Embryonic facial prominence (tissue), 1 donor: ENCODE measurements at regions not wholly inside any gene's neighbourhood (a gene's known extent, or its start where the extent isn't known, plus 50 kb on each side); places are given as distances from the start of the nearest gene placed in this dataset.

Experiments
- DNase-seq: peaks from one replicate; pipeline ENCODE4 v3.0.0-alpha.2; 2016; ENCODE audit errors: extremely low spot score

DNA sequence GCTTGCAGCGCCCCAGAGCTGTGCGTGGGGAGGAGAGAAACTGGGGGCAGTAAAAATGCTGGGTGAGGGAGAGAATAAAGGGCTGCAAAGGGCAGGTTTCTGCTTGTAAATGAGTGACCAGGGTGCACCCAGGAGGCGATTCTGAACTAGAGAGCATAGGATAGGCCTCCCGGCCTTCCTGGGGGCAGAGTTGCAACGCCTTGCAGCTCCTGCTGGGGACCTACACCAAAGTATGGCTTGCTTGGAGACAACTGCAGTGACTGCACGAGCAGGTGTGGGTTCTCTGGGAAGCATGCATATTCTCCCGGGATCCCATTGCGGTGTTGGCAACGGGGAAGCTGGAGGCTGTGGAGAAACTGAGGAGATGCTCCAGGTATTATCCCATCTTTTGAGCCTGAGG, 111.6 kb upstream of the SPACA1 start:
- no peak for DNase-seq

DNA sequence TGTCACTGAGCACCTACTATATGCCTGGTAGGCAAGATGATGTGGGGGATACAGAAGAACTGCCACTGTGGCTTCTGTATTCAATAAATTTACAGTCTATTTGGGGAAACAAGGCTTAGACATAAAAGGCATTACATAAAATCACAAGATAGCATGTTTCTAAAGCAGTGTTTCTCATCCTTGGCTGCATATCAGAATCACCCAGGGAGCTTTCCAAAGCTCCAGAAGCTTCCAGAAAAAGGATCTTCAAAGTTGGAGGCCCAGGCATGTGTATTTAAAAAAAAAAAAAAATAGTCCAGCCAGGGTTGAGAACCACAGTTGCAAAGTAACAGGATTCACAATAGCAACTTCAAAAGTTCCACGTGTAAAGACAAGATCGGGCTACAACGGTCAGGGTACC, 112.4 kb upstream of the SPACA1 start:
- DNase-seq = no peak

DNA sequence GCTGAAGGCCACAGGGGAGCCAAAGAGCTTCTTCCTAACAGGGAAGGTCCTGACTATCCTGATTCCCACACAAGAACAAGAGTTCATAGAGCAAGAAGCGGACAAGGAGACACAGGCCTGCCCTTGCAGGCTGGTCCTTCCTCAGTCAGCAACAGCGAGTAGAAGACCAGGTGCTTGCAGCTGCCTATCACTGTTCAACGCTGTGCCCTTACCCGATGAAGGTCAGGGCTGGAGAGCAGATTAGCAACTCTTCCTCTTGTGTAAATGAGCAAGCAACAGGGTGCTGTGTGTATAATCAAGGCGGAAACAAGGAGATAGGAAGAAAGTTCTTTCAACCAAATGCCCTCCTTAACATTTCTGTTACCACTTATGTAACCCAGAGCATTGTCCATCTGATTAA, 115.3 kb upstream of the SPACA1 start:
- no peak for DNase-seq

DNA sequence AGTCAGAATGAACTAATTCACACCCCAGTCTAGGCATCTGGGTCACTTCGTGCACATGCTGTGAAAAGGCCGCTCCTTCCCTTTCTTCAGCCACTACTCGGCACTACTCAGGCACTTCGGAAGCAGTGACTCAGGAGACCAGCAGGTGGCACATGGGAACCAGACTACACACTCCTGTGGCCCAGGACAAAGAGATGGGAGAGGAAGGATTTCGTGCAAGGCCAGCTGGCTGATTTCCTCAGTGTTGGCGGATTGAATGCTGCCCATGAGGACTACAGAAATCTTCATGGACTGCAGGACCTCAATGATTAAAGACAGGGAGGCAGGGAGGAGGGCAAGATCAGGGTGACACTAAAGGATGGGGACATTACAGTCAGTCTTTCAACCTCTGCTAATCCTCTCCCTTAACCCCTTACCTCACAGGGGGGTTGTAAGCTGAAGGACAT, 117.8 kb upstream of the SPACA1 start:
- peak; percentile 43 for DNase-seq

DNA sequence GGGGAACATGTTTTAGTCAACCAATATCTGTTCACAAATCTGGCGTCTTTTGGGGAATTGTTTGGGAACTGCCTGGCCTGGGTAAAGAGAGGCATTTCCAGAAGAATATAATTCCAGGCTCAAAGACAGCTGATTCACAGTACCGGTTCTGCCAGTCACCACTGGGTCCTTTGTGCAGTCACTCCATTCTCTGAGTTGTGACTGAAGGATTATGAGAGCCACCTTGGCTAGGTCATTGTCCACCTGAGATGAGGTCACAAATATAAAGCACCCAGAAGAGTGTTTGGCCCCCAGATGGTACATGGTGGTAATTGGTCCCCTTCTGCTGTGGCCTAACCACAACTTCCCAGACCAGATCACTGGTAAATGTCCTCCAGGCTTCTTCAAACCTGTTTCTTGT, 121.0 kb upstream of the SPACA1 start:
- DNase-seq = no peak

DNA sequence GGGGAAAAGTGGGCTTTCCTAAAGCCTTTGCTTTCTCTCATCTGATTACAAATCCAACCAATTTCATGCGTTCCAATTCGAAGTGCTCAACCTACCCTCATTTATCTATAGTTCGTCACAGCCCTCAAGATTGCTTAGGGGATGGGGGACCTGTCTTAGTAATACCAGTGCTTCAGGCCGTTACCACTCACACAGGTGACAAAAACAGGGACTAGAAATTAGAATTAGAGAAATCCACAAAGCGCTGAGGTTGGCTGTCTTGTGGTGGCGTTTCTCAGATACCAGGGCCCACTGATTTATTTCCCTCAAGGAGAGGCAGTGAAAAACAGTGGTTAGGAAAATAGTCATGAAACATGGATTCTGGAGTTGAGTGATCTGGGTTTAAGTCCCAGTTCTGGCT, 121.6 kb upstream of the SPACA1 start:
- DNase-seq = no peak

DNA sequence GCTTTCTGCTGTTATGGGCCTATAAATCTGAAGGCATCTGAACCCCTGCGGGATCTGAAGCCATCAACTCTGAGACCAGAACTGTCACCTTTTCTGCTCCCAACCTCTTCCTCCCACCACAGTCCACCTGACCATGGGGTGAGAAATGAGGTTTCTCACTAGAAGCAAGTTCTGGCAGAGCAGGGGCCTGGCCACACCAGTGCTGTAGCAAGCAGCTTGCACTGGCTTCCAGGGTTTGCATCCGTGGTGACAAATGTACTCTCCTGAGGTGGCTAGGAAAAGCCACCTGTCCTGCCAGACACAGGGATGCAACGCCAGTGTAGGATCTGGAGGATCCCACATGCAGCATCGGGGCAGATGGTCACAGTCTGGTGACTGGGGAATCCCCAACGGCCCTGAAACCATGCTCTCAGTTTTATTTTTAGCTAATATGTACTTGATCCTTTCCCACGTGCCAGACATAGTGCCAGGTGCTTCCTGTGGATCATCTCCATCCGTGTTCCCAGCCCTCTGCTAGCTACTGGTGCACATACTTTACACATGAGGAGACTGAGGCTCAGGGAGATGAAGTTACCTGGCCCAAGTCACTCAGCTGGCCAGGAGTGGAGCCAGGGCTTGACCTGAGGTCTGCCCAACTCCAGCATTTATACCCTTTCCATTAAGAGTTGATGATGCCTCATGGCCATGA, 122.1 kb upstream of the SPACA1 start:
- no peak for DNase-seq

DNA sequence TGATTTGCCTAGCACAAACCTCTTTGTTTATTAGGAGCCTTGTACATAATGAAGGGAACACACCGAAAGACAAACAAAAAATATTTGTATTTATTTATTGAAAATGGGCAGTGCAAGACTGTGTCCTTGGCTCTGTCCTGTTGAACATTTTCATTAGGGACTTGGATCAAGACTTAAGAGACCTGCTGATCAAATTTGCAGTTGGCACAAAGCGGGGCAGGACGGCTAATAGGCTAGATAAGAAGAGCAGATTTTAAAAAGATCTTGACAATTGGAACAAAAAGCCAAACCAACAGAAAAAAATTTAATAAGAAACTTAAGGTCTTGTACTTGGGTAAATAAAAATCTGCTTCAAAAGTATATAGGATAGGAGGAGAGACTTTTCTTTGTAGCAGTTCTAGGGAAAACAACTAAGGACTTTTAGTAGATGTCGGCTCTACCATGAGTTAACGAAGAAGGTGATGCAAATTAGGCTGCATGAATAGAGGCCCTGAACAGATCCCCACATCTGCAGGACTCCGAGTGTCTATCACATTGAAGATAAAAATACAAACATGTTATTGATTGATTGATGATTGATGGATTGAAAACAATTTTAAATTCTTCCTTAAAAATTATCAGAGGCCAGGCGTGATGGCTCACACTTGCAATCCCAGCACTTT, 124.1 kb upstream of the SPACA1 start:
- DNase-seq = no peak

DNA sequence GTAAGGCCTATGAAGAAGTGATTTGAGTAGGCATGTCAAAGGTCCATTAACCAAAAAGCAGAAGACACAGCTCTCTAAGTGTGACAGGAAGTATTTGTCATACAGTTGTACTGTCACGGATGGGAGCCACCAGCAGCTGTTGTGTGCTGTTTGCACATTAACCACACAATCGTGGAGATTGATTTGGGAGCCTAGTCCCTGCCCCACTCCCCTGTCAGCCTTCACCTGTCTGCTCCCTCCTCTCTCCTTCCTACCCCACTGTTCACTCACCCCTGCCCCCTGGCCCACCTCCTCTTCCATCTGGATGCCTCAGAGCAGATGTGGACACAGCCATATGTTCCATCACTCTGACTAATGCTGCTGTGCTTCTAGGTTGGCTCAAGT, 124.7 kb upstream of the SPACA1 start:
- no peak for DNase-seq

DNA sequence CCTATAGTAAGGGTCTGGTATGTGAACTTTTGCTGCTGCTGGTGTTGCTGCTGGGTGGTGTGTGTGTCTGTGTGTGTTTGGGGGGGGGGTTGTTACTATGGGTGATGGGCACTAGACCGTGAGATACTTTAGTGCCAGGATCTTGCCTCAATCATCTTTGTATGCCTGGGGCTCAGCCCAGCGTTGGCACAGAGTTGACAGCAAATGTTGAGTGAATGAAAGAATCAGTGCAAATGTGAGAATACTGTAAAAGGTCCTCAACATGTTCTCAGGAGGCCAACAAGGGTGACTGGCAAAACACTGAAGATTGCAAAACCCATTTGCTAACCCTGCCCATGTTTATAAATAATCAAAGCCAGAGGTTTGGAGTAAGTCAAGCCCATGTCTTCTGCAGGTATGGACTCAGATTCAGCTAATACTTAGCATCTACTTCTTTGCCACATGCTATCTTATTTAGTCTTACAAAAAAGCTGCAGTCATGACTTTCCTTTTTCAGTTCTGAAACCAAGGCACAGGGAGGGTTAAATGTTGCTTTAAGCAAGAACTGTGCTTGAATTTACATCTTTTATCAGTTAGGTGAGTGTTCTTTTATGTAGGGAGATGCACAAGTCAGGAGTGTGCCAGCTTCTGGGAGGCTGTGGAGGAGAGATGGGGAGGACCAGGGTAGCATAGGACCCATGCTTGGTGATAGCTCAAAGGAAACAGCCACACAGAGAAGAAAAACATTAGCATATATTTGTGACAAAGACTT, 125.3 kb upstream of the SPACA1 start:
- DNase-seq = no peak

DNA sequence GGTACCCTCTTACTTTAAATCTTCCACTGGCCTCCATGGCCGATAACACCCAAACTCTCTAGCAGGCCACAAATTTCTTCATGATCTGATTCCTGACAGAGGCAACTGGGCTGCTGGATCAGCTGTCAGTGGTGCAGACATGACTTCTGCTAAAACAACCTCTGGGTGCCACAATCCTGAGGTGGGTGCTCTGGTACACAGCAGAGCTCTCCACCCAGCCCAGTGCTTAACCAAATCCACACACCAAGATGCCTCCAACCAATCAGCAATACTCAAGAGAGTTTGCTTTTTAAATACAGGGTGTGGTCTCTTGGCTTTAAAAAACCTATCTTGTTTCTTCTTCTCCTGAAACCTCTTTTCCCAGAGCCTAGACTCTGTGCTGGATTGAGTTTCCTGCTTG, 126.6 kb upstream of the SPACA1 start:
- no peak for DNase-seq

DNA sequence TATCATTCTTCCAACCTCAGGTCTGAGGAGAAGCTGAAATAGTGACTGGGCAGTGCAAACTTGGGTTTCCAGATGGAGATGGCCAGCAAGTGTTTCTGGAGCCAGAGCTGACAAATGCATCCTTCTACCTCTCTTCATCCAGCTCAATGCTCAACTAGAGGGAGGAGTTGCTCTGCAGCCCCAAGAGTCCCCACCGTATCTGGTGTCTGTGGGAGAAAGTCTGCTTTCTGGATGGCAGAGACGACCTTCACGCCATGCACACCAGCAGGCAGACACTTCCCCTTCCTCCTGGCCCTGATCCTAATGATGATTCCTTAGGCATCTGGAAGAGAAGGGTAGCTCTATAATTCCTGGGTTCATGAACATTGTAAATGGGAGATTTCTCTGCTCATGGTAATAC, 127.4 kb upstream of the SPACA1 start:
- DNase-seq = no peak

DNA sequence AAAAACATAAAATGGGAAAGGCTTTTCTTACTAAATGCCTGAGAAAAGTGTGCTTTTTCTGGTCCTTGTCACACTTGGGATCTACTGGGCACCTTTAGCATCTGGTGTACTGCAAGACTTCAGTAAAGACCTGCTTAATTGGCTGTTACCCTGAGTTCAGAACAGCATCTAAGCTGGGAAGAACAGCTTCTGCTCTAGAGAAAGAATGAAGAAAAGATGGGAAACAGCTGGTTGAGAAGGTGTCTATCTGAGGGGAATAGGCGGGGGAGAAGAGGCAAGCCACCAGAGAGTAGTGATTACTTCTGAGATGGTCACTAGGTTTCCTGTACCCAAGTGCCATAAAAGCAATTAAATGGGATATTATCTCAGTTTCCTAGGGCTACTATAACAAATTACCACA, 128.2 kb upstream of the SPACA1 start:
- no peak for DNase-seq

DNA sequence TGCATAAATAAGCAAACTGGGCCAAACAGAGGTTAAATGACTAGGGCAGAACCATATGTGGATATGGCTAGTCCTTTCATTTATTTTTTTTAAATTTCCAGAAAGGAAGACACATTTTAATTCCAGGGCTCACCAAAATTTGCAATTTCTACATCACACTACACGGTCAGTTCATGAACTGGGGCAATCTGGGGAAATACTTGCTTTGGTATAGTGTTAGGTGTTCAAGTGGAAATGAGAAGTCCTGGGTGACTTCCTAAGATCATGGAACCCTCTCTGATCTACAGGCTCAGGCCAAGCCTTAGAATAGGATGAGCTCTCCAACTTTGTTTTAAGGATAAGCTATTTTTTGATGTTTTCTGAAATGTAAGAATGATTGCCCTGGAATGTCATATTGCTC, 128.6 kb upstream of the SPACA1 start:
- no peak for DNase-seq

DNA sequence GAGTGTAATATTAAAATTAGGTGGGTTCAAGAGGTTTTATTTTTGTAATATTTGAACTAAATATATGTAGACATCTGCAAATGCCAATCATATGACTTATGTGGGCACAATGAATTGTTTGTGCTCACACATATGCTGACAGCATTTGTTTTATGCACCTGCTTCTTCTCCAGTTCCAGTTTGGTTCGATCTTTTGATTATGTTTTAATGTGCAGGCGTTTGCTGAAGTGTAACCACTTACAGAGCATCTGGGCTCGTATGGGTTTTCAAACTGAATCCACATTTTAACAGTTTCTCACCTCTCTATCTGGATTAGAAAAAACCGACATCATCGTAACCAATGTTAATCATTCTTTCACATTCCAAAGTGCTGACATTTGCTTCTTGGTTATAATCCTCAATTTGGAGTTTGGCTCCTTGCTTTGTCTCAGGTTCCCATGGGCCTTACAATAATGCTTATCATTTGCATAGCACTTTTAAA, 129.1 kb upstream of the SPACA1 start:
- no peak for DNase-seq

DNA sequence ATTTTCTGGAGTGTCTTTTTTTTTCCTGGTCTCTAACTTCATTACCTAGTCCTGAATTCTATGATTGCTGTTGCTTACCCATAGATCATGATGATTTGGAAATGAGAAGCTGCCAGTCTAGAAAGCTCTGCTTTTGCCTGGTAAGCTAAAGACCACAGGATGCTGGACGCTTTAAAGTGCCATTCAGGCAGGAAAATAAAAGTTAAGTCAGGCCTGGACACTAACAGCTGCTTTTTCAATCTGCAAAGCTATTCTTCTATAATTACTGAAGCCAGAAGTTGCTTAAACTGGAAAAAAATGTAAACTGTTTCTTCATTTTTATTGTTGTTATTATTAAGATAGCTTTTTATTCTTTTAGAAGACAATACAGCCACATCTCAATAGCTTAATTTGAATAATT, 129.8 kb upstream of the SPACA1 start:
- DNase-seq = no peak

DNA sequence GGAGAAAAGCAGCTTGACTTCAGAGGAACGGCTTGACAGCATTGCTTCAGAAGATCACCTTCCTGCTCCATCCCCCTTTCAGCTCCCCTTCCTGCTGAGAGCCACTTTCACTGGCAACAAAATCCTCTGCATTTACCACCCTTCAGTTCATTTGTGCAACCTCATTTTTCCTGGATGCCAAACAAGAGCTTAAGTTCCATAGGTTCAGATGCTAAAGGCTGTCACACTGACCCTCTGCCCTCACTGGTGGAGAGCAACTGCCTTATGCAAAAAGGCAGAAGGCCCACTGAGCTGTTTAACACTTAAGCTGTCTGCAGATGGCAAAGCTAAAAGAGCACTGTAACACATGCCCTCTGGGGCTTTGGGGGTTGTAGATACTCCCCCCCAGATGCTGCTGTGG, 131.2 kb upstream of the SPACA1 start:
- no peak for DNase-seq

DNA sequence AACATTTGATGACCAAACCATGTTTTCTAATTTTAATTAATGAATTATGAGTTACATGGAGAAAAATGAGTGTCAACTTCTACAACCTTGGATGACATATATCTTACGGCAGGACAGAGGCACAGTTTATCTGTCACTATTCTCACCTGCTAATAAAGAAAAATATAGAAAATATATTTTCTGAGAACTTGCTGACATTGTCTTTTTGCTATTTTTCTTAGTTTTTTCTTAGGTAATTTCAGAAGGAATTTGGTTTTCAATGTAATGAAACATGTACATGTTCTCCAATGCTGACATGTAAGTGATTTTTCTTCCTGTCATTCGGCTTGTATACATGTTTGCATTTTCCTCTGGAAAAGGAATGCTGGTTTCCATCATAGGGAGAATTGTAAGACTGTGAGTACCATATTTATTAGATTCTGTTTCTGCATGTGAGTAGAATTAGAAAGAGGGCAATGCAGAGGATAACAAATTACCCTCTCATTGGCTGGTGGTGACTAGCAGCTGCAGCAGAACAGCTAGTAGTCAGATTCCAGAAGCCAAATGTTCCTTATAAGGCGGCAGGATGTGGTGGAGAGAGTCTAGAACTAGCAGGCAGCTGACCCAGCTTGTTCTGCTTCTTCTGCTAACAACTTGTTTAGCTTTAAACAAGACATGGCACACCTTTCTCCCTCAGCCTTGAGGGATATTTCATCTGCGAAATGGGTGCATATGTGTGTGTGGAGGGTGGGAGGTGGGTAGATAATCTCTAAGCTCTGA, 132.8 kb upstream of the SPACA1 start:
- DNase-seq = no peak

DNA sequence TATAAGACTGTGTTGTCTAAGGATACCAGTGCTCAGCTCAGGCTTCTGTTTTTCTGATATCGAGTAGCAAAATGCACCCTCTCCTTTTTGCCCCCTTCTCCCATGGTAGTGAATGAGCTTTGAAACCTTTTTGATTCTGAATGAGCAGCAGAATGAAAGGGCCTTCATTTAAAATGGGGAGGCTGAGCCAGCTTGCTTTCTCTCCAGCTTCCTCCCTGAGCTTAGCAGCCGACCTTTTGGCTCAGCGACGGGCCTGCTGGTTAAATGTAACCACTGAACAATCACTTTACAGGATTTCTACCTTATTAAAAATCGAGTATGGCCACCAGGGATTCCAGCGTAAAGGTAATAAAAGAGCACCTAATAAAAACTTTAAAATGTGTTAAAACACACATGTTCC, 133.7 kb upstream of the SPACA1 start:
- no peak for DNase-seq

DNA sequence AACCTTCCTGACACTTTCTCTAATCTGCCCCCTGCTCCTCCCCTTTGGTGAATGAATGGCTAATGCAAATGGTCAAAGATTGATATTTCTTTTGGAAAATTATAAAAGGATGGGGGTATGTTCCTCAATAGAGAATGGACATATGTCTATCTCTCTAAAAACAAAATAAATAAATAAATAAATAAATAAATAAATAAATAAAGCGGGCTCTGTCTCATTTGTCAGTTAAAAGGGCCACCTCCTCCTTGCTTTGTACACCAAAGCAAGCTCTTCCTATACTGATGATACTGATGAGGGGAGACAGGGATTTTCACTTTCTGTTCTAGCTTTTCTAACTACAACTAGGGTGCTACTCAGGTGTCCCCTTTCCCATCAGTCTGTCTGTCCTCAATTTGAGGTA, 135.5 kb upstream of the SPACA1 start:
- DNase-seq = no peak

DNA sequence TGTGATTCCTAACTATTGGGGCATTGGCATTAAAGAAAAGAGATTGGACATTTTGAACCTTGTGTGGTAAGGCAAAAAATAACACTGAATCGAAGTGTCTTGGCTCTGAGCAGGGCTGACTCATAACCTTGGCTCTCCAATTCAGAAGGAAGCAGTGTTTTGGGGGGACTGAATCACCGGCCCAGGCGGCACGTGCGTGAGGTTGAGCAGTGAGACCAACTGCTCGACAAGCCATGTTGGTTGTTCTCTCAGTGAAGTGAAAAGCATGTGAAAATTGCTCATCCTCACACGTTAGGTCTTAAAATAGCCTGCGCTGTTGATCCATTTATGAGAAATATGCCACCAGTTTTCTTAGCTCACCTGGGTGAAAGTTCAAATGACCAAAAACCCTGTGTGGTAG, 137.8 kb upstream of the SPACA1 start:
- no peak for DNase-seq
